GM13976 (cell line): ENCODE measurements at regions not wholly inside any gene's neighbourhood (a gene's known extent, or its start where the extent isn't known, plus 50 kb on each side); places are given as distances from the start of the nearest gene placed in this dataset.

ENCODE experiments used
- DNase-seq: peaks from one replicate; pipeline ENCODE4 v3.0.0; 2012; ENCODE audit warnings: low spot score
- in situ Hi-C: fragments of 300-500 bp; cut with MboI; formaldehyde crosslinking; loops from one replicate; pipeline ENCODE4 v1.12.0; 2022; ENCODE audit warnings: low sequenced_read_pairs, mixed read lengths, inconsistent platforms; ENCODE audit not compliant: unreplicated experiment
- TF ChIP-seq, protein P1 (sequence below): IDR thresholded peaks from 2 replicates; pipeline ENCODE4 v1.5.1; 2012; ENCODE audit warnings: borderline replicate concordance, mild to moderate bottlenecking; ENCODE audit not compliant: insufficient read depth; ENCODE audit errors: extremely low read depth, missing control alignments, control extremely low read depth

DNA sequence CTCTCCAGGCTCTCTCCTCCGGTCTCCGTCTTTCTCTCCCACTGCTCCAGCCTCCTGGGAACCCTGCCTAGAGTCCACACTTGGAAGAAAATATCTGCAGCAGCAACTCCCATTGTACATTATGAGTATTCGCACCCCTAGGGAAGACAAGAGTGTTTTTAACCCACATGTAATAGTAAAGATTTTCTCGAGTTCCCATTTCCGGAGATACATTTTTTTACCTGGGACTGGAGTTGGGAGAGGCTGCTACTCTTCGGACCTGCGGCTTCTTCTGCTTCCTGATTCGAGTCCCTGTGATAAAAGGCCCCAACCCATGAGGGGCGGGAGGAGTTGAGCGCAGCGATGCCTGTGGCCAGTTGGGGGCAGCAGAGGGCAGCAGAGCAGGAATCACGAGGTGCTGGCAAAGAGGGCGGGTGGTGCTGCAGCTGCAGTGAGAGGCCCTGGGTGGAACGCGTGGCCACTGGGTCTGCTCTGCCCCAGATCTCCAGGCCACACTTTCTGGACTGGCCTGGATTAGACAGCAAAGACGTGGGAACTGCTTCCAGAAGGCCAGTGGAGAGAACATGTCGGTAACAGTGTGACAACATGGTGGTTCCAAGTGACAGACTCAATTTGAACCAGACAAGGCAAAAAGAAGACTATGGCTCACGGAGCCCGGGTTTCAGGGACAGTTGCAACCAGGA lies 221.0 kb upstream of the CSF3R start:
- peak; percentile 87 for DNase-seq
- TF ChIP-seq, protein P1, sequence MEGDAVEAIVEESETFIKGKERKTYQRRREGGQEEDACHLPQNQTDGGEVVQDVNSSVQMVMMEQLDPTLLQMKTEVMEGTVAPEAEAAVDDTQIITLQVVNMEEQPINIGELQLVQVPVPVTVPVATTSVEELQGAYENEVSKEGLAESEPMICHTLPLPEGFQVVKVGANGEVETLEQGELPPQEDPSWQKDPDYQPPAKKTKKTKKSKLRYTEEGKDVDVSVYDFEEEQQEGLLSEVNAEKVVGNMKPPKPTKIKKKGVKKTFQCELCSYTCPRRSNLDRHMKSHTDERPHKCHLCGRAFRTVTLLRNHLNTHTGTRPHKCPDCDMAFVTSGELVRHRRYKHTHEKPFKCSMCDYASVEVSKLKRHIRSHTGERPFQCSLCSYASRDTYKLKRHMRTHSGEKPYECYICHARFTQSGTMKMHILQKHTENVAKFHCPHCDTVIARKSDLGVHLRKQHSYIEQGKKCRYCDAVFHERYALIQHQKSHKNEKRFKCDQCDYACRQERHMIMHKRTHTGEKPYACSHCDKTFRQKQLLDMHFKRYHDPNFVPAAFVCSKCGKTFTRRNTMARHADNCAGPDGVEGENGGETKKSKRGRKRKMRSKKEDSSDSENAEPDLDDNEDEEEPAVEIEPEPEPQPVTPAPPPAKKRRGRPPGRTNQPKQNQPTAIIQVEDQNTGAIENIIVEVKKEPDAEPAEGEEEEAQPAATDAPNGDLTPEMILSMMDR = peak; percentile 85
- in situ Hi-C loops = no loop called here

DNA sequence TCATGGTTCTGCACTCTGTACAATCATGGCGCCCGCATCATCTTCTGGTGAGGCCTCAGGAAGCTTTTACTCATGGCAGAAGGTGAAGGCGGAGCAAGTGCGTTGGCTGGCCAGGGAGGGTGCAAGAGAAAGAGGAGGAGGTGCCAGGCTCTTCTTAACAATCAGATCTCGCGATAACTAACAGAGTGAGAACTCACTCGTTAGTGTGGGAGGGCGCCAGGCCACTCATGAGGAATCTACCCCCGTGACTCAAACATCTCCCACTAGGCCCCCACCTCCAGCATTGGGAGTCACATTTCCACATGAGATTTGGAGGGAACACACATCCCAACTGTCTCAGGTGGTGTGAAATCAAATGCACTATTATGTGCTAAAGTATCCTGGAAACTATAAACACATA lies 220.2 kb upstream of the CSF3R start:
- DNase-seq = no peak
- TF ChIP-seq, protein P1 = no peak
- in situ Hi-C loops = no loop called here

DNA sequence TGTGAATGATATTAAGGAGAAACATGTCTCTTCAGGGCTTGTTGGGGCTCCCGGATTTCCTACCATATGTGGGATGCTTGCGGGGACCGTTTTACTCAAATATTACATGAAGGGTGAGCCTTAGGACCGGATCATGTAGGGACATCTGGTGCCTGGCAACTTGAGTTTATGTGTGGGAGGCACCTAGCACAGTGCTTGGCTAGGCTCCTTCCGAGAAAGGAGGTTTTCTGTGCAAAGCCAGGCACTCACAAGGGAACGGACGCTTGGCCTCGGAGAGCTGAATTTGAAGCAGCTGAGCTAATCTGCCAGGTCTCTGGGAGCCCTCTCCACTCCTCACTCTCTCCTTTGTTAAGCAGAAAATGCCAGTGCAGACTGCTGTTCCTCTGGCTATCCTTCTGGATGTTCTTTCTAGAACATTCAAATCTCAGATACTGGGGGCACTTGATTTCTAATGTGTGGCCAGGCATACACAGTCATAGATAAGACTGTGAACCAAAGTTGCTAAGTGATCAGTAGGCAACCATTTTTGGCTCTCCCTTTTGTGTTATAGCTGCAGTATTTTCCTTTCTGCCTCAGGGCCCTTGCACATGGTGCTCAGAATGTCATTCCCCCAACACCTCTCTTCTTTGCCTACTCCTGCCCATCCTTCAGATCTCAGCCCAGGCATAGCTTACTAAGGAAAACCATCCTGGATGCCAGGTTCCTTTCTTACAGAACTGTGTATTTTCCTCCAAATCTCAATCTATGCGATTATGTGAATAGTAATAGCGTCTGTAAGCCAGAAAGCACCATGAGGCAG lies 216.6 kb upstream of the CSF3R start:
- in situ Hi-C loops = no loop called here
- TF ChIP-seq, protein P1 = no peak
- no peak for DNase-seq

DNA sequence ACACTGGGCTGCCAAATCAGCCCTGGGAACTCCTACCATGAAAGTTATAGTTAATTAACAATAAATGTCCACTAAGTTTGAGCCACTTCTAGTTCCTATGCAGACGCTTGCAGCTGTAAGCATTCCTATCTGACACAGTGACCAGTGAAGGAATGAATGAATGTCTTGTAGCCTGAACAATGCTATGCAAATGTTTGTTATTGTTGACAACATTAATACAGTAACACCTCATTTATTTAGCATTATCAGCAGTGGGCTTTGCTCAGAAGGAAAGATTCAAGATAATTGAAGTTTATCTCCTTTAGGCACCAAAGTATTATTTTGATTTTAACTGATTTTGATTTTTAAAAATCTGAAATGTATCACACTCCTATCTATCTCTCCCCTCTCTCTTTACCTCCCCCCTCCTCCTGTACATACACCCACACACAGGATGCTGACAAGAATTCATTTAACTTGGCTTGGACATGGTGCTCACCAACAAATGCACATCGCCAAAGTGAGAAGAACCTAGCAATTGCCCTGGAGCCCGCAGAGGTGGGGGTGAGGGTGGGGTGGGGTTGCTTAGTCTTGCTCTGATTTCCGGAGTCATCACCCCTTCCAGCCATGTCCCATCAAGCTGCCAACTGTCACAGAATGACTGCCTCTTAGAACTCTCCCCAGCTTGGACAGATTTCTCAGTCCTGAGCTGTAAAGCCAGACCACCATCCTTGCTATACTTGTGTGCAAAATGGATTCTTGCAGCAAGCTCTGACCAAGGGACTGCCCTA lies 215.3 kb upstream of the CSF3R start:
- TF ChIP-seq, protein P1 = no peak
- no peak for DNase-seq
- in situ Hi-C loops = no loop called here

DNA sequence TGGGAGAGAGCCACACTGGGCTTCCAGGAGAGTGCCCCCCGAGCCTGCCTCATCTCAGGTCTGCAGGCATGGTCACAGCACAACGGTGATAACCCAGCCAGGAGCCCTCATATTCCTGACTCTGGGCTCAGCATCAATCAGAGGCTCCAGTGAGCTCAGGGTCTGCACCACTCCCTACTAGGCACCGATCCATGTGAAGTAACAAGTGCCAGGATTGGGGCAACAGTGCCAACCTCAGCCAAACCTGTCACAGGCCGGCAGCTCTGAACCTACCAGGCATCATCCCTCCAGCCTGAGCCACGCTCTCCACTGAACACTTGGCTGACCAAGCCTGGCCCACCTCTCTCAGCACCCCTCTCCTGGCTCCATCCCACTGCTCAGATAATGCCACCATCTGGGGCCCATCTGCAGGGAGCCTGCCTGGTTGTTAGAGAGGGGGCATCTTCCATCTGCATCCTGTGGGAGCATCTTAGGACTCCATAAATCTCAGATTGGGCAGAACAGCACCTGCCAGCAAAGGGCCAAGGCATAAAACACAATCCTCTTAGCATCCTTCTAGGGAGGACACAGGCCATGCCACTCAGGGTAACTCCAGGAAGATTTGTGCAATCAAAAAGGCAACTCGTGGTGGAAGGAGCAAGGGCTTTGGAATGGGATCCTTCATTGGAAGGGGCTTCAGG lies 213.7 kb upstream of the CSF3R start:
- no peak for DNase-seq
- TF ChIP-seq, protein P1 = no peak
- in situ Hi-C loops = no loop called here

DNA sequence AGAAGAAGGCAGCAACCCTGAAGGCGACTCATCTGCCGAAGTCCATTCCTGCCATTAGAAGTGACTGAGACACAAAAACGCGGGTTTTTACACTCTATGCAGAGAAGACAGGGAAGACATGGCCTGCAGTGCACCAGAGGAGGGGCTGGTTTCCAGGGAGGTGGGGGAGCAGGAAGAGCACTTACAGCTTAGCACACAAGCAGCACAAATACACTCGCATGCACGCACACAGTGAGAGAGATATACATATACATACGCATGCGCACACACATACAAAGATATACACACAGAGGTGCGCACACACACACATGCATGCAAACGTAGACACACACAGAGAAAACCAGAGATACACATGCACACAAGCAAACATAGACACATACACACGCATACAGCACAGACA lies 210.9 kb upstream of the CSF3R start:
- TF ChIP-seq, protein P1 = no peak
- DNase-seq = no peak
- in situ Hi-C loops = no loop called here
